Peyer's patch (tissue), 4 donors: ENCODE measurements at regions not wholly inside any gene's neighbourhood (a gene's known extent, or its start where the extent isn't known, plus 50 kb on each side); places are given as distances from the start of the nearest gene placed in this dataset.
"Not testable (repeated sequence)": the region's sequence is repeated elsewhere in the genome, so short reads cannot be mapped to it uniquely, and the experiment has no call there.

Source experiments
- DNase-seq, 3 donors: peaks; one replicate each; pipeline ENCODE4 v3.0.0-alpha.2; 2017 to 2019
- H3K27ac ChIP-seq, 4 donors: fragments of 200-600 bp; sonication (generic); one replicate each; pipeline ENCODE4 v1.5.1; 2016 to 2019
- H3K27me3 ChIP-seq, 2 donors: fragments of 200-600 bp; sonication (generic); one replicate each; pipeline ENCODE4 v1.5.1; 2019
- H3K36me3 ChIP-seq, 3 donors: fragments of 200-600 bp; sonication (generic); one replicate each; pipeline ENCODE4 v1.5.1; 2016 to 2019
- H3K4me1 ChIP-seq, 4 donors: fragments of 200-600 bp; sonication (generic); one replicate each; pipeline ENCODE4 v1.5.1; 2016 to 2019
- H3K4me3 ChIP-seq, 4 donors: fragments of 200-600 bp; sonication (generic); 1 replicate in 3 of 4; 2 replicates in 1 of 4; pipeline ENCODE4 v1.5.1; 2016 to 2019; ENCODE audit warnings: mild to moderate bottlenecking in 1 of 4
- H3K9me3 ChIP-seq, 4 donors: fragments of 200-600 bp; sonication (generic); one replicate each; pipeline ENCODE4 v1.5.1; 2016 to 2019; ENCODE audit warnings: mild to moderate bottlenecking in 1 of 4
- CTCF ChIP-seq, 6 experiments: fragments of 450-650 bp in 4 of 6; fragments of 200-600 bp in 2 of 6; sonication (generic) in 1 of 6; IDR thresholded peaks; one replicate each; pipeline ENCODE4 v1.5.1; 2017 to 2019; ENCODE audit warnings: antibody characterized with exemption in 6 of 6, mild to moderate bottlenecking in 3 of 6, moderate library complexity in 1 of 6
- POLR2A ChIP-seq, 2 donors: fragments of 450-650 bp; IDR thresholded peaks; one replicate each; pipeline ENCODE4 v1.5.1; 2017; ENCODE audit warnings: antibody characterized with exemption in 2 of 2, mild to moderate bottlenecking in 2 of 2, moderate library complexity in 2 of 2

- Histone ChIP-seq H3K4me1 (peaks cover 0 to 8% (median 3%) of the 10 kb centered on the region in 4 donors), H3K36me3 (no peaks in the 10 kb centered on the region), H3K27me3 (no peaks in the 10 kb centered on the region), H3K27ac (no peak overlapping the region), H3K9me3 (no peaks in the 10 kb centered on the region), H3K4me3 (no peak overlapping the region)
- no peak for TF ChIP-seq POLR2A (IDR thresholded peaks at IDR 0.05)
- no peak for TF ChIP-seq CTCF (IDR thresholded peaks at IDR 0.05)
- DNase-seq, result peak in 1 of 3 donors; percentile 49
Measured at GRCh38 chr14:56002876-56003625, 115.2 kb upstream of the PELI2 start.

DNA sequence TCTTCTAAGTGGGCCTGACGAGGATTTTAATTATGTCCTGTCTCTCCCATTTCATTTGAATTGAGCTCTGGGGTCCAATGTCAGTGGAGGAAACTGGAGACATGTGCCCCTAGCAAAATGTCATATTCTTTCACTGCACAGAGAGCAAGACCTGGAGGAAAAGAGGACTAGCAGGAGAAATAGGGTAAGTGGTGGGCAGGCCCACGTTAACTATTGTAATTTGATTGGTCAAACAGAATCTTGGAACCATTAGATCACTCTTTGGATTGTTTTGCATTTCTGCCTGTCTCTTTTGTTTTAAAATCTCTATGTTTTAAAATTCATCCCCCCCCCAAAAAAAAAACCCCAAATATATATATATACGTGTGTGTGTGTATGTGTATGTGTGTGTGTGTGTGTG, 113.9 kb upstream of the PELI2 start:
- no peak for TF ChIP-seq CTCF (IDR thresholded peaks at IDR 0.05)
- no peak for TF ChIP-seq POLR2A (IDR thresholded peaks at IDR 0.05)

DNA sequence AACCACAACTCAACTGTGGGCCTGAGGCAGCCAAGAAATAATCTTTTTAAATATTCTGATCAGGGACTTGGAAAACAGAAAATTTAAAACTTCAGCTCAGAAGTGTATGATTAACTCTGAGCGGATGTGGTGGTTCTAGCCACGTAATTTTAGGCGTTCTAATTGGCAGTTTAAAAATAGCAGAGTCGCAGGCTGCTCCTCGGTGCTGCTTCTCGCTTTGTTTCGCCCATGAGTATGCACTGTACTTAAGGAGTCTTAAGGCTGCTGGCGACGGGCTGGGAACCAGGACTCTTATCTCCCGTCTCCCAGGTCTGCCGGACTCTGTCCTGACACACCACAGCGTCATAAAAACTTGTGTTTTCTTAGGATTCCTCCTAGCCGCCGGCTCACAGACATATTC, 113.4 kb upstream of the PELI2 start:
- Histone ChIP-seq H3K4me1 (peaks cover 0 to 8% (median 3%) of the 10 kb centered on the region in 4 donors), H3K36me3 (no peaks in the 10 kb centered on the region), H3K27ac (peak overlapping the region in 3 of 4 donors; percentile 56 to 71 (median 68)), H3K9me3 (no peaks in the 10 kb centered on the region), H3K4me3 (peak overlapping the region; percentile 2 to 15 (median 10)), H3K27me3 (no peaks in the 10 kb centered on the region)
- TF ChIP-seq CTCF (IDR thresholded peaks at IDR 0.05) (no peak), POLR2A (IDR thresholded peaks at IDR 0.05) (no peak)
- DNase-seq, result peak in 2 of 3 donors; percentile 68 to 82

More for the DNA sequence above, 113.9 kb upstream of the PELI2 start:
- peak overlapping the region in 2 of 4 donors; percentile 68 to 71 for H3K27ac ChIP-seq
- no peaks in the 10 kb centered on the region for H3K27me3 ChIP-seq
- no peaks in the 10 kb centered on the region for H3K36me3 ChIP-seq
- DNase-seq, result no peak
- H3K9me3 ChIP-seq, result no peaks in the 10 kb centered on the region
- no peak overlapping the region for H3K4me3 ChIP-seq
- H3K4me1 ChIP-seq, result peaks cover 0 to 8% (median 3%) of the 10 kb centered on the region in 4 donors

DNA sequence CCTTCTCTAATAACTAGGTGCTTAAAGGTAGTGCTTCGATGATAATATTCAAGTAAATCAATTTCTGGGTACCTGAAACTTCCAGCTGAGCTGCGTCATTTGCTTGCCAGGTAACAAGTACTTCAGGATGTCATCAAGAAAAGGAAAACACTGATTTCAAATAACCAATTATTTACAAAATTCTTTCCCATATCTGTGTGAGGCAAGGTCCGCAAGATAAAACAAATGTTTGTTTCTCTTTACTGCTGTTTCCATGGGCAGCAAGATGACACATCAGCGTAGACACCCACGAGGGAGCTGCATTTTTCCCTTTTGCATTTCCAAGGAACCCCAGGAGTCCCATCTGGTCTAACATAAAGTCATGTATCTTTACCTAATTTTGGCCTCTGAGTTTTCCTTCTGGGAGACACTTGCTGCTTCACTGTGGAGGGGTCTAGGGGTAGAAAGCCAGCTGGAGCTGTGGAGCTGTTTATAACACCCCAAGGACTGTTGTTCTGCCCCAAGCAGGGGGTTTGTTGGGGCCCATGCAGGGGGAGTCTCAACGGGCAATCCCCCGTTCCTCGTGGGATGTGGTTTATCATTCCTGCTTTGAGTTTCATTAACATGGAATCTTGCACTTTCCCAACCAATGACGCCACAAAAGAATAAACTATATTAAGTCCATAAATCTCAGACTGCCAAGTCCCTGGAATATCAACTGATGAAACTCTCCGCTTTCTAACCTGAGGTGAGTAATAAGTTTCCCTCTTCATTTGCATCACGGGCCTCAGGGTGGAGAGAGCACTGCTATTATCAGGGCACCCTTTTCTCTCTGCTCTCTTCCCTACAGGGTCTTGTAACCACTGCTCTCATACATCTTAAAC, 112.8 kb upstream of the PELI2 start:
- TF ChIP-seq POLR2A (IDR thresholded peaks at IDR 0.05), result no peak
- no peak for TF ChIP-seq CTCF (IDR thresholded peaks at IDR 0.05)
- Histone ChIP-seq H3K36me3 (no peaks in the 10 kb centered on the region), H3K4me1 (peaks cover 0 to 8% (median 3%) of the 10 kb centered on the region in 4 donors), H3K4me3 (peak overlapping the region; percentile 2 to 15 (median 10)), H3K27ac (peak overlapping the region in 3 of 4 donors; percentile 56 to 71 (median 68)), H3K27me3 (no peaks in the 10 kb centered on the region), H3K9me3 (no peaks in the 10 kb centered on the region)
- peak in 1 of 3 donors; percentile 49 for DNase-seq

- DNase-seq, H3K4me1 ChIP-seq, H3K9me3 ChIP-seq, H3K4me3 ChIP-seq, H3K36me3 ChIP-seq, H3K27ac ChIP-seq, H3K27me3 ChIP-seq: not testable (repeated sequence)
Measured at GRCh38 chr14:56007491-56007890, 110.7 kb upstream of the PELI2 start.

- Histone ChIP-seq H3K36me3 (no peaks in the 10 kb centered on the region), H3K4me1 (peaks cover 0 to 8% (median 3%) of the 10 kb centered on the region in 4 donors)
Measured at GRCh38 chr14:56008150-56008549, 110.1 kb upstream of the PELI2 start.

DNA sequence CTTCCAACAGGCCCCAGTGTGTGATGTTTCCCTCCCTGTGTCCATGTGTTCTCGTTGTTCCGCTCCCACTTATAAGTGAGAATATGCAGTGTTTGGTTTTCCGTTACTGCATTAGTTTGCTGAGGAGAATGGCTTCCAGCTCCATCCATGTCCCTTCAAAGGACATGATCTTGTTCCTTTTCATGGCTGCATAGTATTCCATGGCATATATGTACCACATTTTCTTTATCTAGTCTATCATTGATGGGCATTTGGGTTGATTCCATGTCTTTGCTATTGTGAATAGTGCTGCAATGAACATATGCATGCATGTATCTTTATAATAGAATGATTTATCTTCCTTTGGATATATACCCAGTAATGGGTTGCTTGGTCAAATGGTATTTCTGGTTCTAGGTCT, 109.5 kb upstream of the PELI2 start:
- H3K27ac ChIP-seq, H3K4me1 ChIP-seq, DNase-seq, H3K9me3 ChIP-seq, H3K36me3 ChIP-seq, H3K27me3 ChIP-seq, H3K4me3 ChIP-seq: not testable (repeated sequence)

More at GRCh38 chr14:56008150-56008549, 110.1 kb upstream of the PELI2 start:
- TF ChIP-seq CTCF (IDR thresholded peaks at IDR 0.05), result no peak
- no peak for TF ChIP-seq POLR2A (IDR thresholded peaks at IDR 0.05)
- no peak for DNase-seq
- no peak overlapping the region for H3K27ac ChIP-seq
- no peaks in the 10 kb centered on the region for H3K9me3 ChIP-seq
- no peaks in the 10 kb centered on the region for H3K27me3 ChIP-seq
- no peak overlapping the region for H3K4me3 ChIP-seq
